Non-pigmented ciliary epithelial cell (primary cell): ENCODE measurements at regions not wholly inside any gene's neighbourhood (a gene's known extent, or its start where the extent isn't known, plus 50 kb on each side); places are given as distances from the start of the nearest gene placed in this dataset.
A peak's percentile ranks its signal among the peaks of the same experiment; 100 is the strongest.

Source experiments
- DNase-seq: peaks from one replicate; pipeline ENCODE4 v3.0.0-alpha.2; 2010; ENCODE audit warnings: low read depth

GRCh38 chr10:132467464-132468149 is 70.0 kb upstream of the INPP5A start:
- no peak for DNase-seq

GRCh38 chr10:132468216-132468615 is 69.4 kb upstream of the INPP5A start:
- no peak for DNase-seq

- no peak for DNase-seq
Measured at GRCh38 chr10:132468651-132469050, 68.9 kb upstream of the INPP5A start.

- DNase-seq: no peak
Measured at GRCh38 chr10:132469197-132469884, 68.2 kb upstream of the INPP5A start.

- DNase-seq: no peak
Measured at GRCh38 chr10:132470410-132471124, 67.0 kb upstream of the INPP5A start.

GRCh38 chr10:132471125-132471451 is 66.5 kb upstream of the INPP5A start:
- no peak for DNase-seq

- no peak for DNase-seq
Measured at GRCh38 chr10:132471484-132471883, 66.1 kb upstream of the INPP5A start.

GRCh38 chr10:132475086-132475485 is 62.5 kb upstream of the INPP5A start:
- DNase-seq: no peak

- DNase-seq: no peak
Measured at GRCh38 chr10:132476146-132477065, 61.2 kb upstream of the INPP5A start.

- DNase-seq: no peak
Measured at GRCh38 chr10:132477066-132477397, 60.6 kb upstream of the INPP5A start.

GRCh38 chr10:132477398-132478340 is 59.9 kb upstream of the INPP5A start:
- no peak for DNase-seq

GRCh38 chr10:132478341-132479023 is 59.1 kb upstream of the INPP5A start:
- DNase-seq: no peak

GRCh38 chr10:132479024-132479602 is 58.5 kb upstream of the INPP5A start:
- DNase-seq: no peak

- no peak for DNase-seq
Measured at GRCh38 chr10:132479603-132480221, 57.9 kb upstream of the INPP5A start.

- no peak for DNase-seq
Measured at GRCh38 chr10:132480356-132480755, 57.2 kb upstream of the INPP5A start.

GRCh38 chr10:132481690-132482089 is 55.9 kb upstream of the INPP5A start:
- no peak for DNase-seq

- DNase-seq: peak; percentile 63
Measured at GRCh38 chr10:132482090-132482800, 55.3 kb upstream of the INPP5A start.

- no peak for DNase-seq
Measured at GRCh38 chr10:132483394-132483793, 54.2 kb upstream of the INPP5A start.

- DNase-seq: no peak
Measured at GRCh38 chr10:132484922-132485321, 52.7 kb upstream of the INPP5A start.
